GM18519 (cell line): ENCODE measurements at regions not wholly inside any gene's neighbourhood (a gene's known extent, or its start where the extent isn't known, plus 50 kb on each side); places are given as distances from the start of the nearest gene placed in this dataset.

Experiments
- ATAC-seq: cut with Tn5 transposase; IDR thresholded peaks from one replicate; pipeline ENCODE4 v1.9.1; 2021; ENCODE audit warnings: mild to moderate bottlenecking, moderate library complexity; ENCODE audit not compliant: unreplicated experiment, low FRiP score

DNA sequence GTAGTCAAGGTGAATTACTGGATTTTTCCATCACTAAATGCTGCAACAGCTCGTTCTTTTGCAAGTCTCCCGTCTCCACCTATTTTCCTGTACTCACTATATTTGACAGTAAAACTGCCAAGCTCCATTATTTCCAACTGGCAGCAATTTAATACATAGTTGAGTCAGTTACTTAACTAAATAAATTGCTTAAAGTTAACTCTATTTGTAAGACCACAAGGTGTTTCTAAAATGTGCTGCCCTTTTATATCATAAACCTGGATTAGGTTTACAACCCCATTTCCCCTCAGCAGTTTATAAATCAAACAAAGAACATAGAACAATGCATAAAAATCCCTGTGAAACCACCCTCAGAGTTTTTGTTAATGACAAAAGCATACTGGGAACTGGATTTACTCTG, 211.4 kb upstream of the DPH6 start:
- ATAC-seq: no peak

DNA sequence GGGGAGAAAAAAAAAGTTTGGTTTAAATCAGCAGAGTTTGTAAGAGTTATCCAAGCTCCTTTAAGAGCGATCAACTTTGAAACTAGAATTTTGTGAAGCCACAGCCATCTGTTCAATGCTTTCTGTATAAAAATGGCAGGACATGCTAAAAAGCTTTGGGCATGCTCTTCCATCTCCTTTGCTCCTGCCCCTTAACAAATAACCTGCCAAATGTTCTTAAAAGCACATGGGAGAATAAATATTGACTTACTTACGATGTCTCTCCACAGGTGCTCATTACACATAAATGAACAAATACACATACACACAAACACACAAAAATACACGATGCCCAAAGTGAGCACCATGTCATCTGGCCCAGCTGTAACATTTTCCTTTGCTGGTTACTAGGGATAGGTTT, 211.8 kb upstream of the DPH6 start:
- ATAC-seq: no peak

DNA sequence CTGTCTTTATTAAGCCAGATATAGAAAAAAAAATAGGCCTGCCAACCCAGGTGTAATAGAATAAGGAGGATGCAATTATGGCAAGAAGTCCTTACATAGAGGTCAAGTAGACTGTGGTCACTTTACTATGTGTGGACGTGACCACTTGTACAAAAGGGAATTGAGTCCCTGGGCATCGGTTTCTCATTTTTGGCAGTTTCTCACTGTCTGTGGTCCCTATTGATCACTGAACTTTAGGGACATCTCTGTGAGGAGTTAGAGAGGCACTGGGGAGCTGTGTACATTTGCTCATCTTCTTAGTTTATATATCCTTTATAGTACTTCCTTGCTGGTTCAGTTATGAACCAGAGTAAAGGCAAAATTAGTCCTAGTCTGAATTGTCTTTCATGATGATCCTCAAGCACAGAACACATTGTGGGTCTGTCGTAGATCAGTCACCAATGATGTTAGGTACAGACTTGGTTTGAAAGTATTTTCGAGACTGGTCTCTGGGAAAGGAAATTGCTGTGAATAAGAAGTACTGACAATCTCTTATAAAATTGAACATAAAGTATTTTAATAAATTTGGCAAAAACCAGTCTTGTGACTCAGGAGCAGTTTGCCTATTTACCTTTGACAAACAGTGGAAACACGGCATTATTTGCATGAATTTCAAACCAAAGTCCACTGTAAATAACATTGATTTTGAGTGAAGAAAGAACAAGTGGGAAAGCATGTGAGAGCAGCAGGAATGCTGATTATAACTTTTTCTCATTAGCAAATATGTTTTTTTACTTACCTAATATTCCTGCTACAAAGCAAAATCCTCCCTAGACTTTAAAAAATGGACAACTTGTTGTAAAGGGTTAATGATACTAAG, 218.9 kb upstream of the DPH6 start:
- no peak for ATAC-seq

DNA sequence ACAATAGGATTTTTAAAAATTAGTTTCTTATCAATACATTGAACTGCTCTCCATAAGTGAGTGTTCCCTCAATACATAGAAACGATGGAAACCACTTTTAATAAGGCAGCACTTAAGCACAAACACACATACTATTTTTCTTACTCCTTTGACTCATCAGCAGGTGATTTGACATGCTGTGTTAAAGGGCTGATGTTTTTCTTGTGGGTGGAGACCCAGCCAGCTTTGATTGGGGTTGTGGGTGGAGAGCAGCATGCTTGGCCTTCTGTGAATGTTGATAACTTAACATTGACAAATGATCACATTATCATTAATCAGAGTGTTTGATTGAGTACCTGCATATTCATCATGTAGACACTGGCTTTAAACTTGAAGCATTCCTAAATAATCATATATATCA, 223.0 kb upstream of the DPH6 start:
- ATAC-seq: no peak

DNA sequence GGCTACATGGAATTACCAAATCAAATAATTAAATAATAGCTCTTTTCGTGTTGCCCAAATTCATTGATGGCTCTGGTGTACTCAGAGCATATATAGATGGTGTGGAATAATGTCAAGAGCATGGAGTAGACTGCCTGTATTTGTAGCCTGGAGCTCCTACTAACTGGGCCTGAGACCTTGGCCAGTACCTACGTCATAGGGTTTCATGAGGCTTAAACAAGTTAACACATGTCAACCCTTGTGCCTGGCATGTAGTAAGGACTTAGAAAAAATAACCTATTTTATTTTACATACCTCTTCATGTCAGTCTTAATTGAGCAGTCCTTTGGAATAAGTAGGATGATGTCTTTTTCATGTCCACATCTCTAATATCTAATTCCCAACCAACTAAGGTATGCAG, 223.7 kb upstream of the DPH6 start:
- no peak for ATAC-seq

DNA sequence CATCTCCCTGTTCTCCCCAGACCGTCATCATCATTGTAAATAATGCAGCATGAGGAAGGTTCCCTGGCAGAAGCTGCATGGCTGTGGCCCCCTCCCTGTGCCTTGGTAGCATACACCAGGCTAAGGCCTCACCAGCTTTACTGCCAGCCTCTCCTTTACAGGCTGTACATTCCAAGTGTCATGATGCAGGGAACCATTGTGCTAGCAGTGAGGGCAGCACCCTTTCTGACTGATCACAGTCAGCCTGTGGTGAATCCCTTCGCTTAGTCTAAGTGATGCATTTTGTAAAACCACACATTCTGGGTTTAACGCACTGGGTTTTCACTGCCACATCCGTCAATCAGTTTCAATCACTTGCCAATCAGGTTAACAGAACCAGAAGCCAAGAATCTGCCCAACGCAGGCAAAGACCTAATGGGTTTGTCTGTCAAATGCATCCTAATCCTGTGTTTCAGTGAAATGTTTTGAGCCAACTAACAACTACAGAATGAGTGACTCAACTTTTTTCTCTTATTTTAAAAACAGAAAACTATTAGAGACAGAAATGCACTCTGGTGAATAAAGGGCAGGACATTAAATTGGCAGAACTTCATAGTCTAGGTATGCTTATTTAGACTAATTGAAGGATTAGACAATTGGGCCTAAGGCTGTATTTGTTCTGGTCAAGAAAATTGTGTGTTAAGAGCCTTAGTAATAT, 225.9 kb upstream of the DPH6 start:
- ATAC-seq: no peak

DNA sequence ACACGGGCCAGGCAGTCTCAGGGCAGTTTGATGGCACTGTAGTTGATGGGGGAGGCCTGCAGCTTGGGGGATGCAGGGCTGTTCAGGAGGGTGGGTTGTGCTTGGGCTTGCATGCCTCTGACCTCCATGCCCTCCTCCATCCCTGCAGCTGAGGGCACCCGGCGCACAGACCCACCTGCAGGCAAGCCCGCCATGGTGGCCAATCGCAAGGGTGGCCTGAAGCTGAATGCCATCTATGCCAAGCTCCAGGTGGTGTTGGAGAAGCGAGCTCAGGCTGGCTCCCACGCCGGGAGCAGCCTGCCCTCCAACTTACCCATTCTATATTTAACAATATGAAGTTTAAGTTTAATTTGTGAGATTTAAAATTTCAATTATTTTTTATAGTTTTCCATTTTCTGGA, 228.7 kb upstream of the DPH6 start:
- no peak for ATAC-seq

DNA sequence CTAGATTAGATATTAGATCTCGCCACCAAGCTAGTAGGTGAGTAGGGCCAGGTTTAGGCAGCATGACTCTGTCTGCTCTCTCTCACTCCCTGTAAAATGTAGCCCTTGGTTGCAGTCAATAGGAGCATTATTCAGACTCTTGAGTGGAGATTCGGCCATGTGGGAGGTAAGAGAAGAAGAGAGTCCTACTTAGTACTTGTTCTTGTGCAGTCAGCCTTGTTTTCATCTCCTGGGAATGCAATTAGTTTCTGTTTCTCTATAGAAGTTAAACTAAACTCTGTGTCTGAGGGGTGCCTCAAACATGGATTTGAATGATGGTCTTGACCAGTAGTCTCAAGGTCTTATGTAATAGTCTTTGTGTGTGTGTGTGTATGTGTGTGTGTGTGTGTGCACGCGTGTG, 229.5 kb upstream of the DPH6 start:
- no peak for ATAC-seq

DNA sequence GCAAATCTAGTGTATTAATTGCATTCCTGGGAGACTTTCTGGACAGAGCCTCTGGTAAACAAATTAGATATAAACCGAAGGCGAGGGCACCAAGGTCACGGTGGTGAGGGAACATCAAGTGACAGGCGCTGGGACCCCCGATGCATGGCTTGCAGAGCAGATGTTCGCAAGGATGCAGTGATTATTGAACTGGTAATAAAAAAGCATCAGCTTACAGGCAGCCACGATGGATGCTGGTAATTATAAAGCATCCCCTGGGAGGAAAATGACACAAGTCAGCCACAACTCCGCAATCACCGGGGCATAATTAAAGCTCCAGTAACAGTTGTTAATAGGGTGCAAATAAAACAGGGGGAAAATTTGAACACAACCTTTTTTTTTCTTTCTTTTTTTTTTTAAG, 231.1 kb upstream of the DPH6 start:
- ATAC-seq: no peak

DNA sequence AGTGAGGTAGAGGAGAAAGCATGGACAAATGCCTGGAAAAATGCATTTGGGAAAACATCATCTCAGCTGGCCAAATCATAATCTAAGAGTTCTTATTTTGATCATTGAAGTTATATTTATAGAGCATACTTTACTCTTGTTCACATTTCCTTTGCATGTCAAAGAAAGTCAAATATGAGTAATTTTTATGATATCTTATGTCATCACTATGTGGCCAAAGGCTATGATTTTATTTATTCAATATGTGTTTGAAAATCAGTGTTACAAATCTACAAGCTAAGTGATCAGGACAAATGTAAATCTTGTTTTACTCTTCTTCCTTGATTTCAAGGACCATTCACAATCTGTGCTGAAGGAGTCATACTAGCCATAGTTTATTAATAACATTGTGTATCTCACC, 237.2 kb upstream of the DPH6 start:
- ATAC-seq: no peak

DNA sequence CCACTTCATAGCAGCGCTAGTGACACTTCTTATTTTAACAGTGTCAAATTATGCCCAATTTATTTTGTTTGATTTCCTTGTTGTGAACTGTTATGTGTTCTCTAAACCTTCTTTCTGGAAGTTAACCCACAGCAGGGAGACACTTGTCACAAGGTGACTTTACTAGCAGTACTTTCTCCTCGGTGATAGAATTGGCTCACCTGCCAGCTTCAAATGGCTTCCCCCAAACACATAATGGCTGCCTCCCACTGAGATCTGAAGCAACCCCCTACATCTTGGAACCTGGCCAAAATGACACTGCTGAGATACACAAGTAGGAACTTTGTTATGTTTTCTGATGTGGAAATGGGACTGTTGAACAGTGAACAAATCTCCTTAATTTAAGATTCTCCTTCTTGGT, 238.8 kb upstream of the DPH6 start:
- no peak for ATAC-seq

DNA sequence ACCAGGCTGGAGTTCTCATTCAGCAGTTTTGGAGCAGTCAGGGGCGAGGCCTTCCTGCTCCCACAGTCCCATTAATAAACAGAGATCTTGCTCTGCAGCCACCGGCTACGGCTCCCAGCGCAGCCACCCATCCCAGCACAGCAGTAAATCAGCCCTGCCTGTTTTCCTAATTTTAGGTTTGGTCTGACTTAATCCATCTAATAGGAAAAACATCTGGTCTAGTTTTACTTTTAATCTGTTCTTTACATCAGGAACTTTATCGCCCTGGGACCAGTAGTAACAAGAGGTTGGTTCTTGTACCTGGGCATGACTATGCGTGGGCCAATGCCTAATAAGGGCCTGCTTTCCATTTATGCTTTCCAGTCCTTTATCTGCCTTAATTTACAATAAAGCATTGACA, 264.0 kb upstream of the DPH6 start:
- no peak for ATAC-seq

DNA sequence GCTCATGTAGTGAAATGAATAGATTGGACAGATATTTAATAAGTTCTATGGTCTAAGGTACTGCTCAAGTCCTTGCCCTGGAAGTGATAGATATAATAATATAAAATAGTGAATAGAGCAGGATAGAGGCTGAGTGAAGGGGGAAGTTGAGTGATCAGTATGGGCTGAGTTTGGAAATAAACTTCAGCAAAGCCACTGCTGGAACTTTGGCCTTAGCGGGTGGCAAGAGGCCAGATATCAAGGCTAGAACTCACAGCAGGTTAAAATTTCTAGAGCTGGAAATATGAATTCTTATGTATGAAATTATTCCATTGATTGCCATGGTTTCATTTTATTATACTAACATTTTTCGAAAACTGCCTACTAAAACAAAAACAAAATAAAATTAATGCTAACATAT, 267.6 kb upstream of the DPH6 start:
- no peak for ATAC-seq

DNA sequence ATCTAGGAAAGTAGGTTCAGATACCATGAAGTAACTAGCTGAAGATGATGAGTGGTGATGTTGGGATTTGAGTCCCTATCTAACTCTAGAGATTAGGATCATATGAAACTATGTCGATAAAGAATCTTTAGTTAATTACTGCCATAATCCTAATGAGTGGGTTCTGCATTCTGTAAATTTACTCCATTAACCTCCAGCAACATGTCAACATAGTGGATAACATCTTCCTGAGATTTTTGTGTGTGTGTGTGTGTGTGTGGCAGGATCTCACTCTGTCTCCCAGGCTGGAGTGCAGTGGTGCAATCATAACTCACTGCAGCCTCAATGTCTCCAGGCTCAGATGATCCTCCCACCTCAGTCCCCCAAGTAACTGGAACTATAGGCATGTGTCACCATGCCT, 272.9 kb upstream of the DPH6 start:
- no peak for ATAC-seq

DNA sequence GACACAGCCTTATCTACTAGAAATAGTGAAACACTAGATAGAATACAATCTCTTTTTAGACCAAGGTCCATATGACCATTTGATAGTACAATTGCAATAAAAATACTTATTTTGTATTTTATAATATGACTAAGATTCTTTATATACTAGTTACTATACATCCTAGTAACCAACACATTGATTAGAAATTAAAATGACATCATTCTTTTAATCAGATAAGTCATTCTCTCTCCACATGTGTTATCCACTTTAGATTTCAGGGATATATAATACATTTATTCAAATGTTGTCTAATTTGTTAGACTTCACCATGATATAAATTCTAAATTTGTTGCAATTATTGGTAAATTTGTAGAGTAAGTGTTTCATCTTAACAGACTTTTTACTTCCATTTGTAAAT, 276.2 kb upstream of the DPH6 start:
- no peak for ATAC-seq

DNA sequence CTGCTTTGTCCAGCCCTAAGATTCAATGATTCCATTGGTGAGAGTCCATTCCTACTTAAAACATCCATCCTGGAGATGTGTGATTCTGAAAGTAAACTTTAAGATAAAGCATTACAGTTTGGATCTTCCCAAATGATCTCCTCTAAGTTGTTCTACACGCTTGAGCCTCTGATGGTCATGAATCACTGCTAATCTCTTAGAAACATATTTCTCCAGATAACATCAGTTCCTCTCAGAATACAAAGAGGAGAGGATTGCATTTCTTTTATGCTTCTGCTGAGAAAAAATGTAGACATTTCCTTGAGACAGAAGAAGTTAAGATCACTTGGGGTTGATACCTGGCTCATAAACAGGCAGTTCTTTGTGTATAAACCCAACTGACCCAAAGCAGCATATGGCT, 281.2 kb upstream of the DPH6 start:
- ATAC-seq: no peak

DNA sequence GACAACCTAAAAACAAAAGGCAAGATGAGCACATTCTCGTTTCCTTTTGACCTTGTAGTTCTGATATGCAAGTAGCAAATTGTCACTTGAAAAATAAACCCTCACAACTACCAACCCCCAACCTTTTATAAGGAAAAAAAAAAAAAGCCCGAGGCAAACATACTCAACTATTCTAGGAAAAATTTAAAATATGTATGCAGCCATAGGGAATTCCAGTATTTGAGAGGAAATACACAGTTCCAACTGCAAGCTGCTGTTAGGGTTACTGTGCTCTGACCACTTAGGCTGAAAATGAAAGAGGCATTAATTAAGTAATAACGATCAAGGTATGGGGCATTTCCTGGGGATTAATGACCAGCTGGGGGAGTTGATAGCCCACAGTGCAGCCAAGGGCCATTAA, 281.9 kb upstream of the DPH6 start:
- no peak for ATAC-seq

DNA sequence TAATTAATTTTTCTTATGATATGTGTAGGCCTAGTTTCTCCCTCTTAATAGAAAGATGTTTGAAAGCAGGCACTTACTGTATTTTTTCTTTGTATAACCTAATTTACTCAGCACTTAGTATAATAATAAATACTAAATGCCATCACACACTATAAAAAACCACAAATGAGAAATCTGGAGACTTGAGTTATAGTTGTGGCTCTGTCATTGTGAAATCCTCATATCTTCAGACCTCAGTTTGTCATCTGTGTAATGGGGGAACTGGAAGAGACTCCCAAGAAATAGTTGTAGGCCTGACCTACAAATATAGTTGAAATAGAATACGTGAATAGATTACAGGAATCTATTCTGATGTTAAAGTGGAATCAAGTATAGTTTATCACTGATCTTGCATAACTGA, 287.6 kb upstream of the DPH6 start:
- no peak for ATAC-seq

DNA sequence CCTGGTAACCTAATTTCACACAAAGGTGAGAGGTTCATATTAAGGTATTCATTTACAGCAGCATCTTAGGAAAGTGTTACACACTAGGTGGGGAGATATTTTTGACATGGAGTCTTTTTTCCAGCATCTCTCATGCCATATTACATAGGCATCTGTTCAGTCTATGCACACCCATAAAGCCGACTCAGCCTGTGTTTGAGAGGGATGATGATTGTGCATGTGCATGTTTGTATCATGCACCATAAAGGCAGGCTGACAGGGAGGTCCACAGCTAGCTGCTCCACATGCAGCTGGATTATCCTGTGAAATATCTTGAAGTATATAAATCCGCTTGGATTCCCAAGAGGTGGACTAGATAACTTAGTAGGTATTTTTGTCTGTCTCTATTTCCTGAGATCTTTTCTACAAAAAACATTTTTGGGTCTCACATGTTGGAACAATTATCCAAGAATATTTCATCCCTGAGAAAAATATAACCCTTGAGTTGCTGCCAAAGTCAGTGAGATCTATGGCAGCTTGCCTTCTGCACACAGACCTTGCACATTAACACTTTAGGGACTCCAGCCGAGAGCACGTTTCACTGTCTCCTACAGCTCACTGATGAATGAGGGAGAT, 288.4 kb upstream of the DPH6 start:
- no peak for ATAC-seq

DNA sequence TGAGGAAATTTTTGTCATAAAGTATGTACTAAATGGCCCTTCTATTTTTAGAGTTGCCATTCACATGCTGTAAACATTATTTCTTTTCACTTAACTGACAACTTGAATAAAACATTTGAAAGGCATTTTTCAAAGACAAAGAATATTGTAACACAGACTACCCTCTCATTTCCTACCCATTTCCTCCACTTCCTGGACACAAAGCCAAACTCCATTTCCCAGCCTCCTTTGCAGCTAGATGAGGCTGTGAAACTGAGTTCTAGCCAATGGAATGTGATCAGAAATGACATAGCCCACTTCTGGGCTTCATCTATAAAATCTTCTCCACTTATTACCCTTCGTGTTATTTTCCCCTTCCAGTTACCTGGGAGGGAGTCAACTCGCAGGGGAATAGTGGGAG, 288.9 kb upstream of the DPH6 start:
- ATAC-seq: no peak

DNA sequence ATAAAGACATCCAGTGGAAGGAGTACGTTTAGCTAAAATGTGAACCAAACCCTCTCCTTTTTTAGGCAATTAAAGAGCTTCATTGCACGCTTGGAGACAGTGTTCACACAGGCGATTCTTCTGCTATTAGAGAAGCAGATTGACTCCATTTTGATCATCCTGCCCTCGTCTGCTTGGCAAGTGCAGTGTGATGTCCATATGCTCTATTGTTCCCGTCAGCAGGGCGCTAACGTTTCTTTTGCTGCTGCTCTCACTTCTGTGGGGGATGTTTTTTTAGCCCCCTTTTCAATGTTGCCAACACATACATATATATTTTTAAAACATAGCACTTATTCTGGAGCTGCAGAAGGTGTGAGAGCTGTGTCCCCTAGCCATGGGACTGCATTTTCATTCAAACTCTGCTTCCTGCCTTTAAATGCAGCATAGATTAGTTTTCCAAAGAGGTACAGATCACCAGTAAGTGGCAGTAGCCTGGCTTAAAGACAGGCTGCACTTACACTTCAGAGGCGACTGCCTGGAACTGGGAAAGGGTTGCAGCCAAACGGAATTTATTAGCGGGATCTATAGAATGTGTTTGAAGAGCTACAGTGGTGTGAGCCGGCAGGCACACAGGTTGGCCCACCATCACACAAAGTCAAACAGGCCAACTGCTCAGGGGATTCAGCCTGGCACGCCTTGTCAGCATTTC, 292.6 kb upstream of the DPH6 start:
- ATAC-seq: no peak
